Keratinocyte (primary cell): ENCODE measurements at regions not wholly inside any gene's neighbourhood (a gene's known extent, or its start where the extent isn't known, plus 50 kb on each side); places are given as distances from the start of the nearest gene placed in this dataset.

ENCODE experiments used
- DNase-seq: peaks from one replicate; pipeline ENCODE4 v3.0.0-alpha.2; 2011; ENCODE audit warnings: low read depth, missing footprints, low spot score
- FAIRE-seq: peaks from 2 replicates; lab custom pipeline; 2011; peaks lifted over from hg19 to GRCh38; lab: Jason Lieb, UNC
- H2AFZ ChIP-seq: 2 replicates; pipeline ENCODE4 v1.6.0; 2012; ENCODE audit warnings: low read length, control low read depth, inconsistent platforms; ENCODE audit not compliant: control insufficient read depth
- H3K27ac ChIP-seq: 2 replicates; pipeline ENCODE4 v1.5.1; 2011; ENCODE audit warnings: low read length; ENCODE audit not compliant: control insufficient read depth, insufficient read depth
- H3K27me3 ChIP-seq: 3 replicates; pipeline ENCODE4 v1.6.0; 2011; ENCODE audit warnings: low read length; ENCODE audit not compliant: control insufficient read depth, insufficient read depth; ENCODE audit errors: extremely low read depth
- H3K36me3 ChIP-seq, 2 experiments: 2 replicates in 1 of 2; 3 replicates in 1 of 2; pipeline ENCODE4 v1.5.1; 2011; ENCODE audit warnings: low read length in 2 of 2, mild to moderate bottlenecking in 1 of 2; ENCODE audit not compliant: control insufficient read depth in 2 of 2, insufficient read depth in 2 of 2; ENCODE audit errors: extremely low read depth in 1 of 2
- H3K4me1 ChIP-seq: 3 replicates; pipeline ENCODE4 v1.5.1; 2011; ENCODE audit warnings: low read length; ENCODE audit not compliant: control insufficient read depth, insufficient read depth; ENCODE audit errors: extremely low read depth
- H3K4me2 ChIP-seq: 3 replicates; pipeline ENCODE4 v1.6.0; 2011; ENCODE audit warnings: low read depth, low read length; ENCODE audit not compliant: control insufficient read depth, insufficient read depth; ENCODE audit errors: extremely low read depth
- H3K4me3 ChIP-seq, 3 experiments: fragments of 200-600 bp in 1 of 3; sonication (generic) in 1 of 3; 2 replicates in 2 of 3; 3 replicates in 1 of 3; pipeline ENCODE4 v1.5.1; 2011 to 2016; ENCODE audit warnings: low read length in 3 of 3, mild to moderate bottlenecking in 3 of 3, control low read depth in 2 of 3, inconsistent platforms in 1 of 3, low read depth in 1 of 3, mixed read lengths in 1 of 3, mixed run types in 1 of 3, moderate library complexity in 1 of 3; ENCODE audit not compliant: control insufficient read depth in 2 of 3, insufficient read depth in 2 of 3; ENCODE audit errors: extremely low read depth in 1 of 3
- H3K79me2 ChIP-seq: 2 replicates; pipeline ENCODE4 v1.6.0; 2012; ENCODE audit warnings: low read length; ENCODE audit not compliant: control insufficient read depth, insufficient read depth
- H3K9ac ChIP-seq: 3 replicates; pipeline ENCODE4 v1.6.0; 2011; ENCODE audit warnings: low read length; ENCODE audit not compliant: control insufficient read depth, insufficient read depth; ENCODE audit errors: extremely low read depth
- H3K9me1 ChIP-seq: 3 replicates; pipeline ENCODE4 v1.6.0; 2011; ENCODE audit warnings: low read length; ENCODE audit not compliant: control insufficient read depth, insufficient read depth; ENCODE audit errors: extremely low read depth
- H3K9me3 ChIP-seq: 2 replicates; pipeline ENCODE4 v1.5.1; 2012; ENCODE audit warnings: low read depth, low read length; ENCODE audit not compliant: control insufficient read depth
- H4K20me1 ChIP-seq: 3 replicates; pipeline ENCODE4 v1.6.0; 2011; ENCODE audit warnings: low read length; ENCODE audit not compliant: control insufficient read depth, insufficient read depth; ENCODE audit errors: extremely low read depth
- EZH2 ChIP-seq: IDR thresholded peaks from one replicate; pipeline ENCODE4 v1.6.1; 2012; ENCODE audit warnings: inconsistent platforms, mild to moderate bottlenecking, low read length, moderate library complexity
- dilution Hi-C: fragments of 300-500 bp; cut with MboI; formaldehyde crosslinking; loops from one replicate; pipeline ENCODE4 v1.7.0; 2020; ENCODE audit warnings: low sequenced_read_pairs; ENCODE audit not compliant: extremely low pct_ligation_motif_present
- TF ChIP-seq, protein P1 (sequence below), 3 experiments: IDR thresholded peaks in 1 of 3; conservative IDR thresholded peaks in 1 of 3; optimal IDR thresholded peaks in 1 of 3; 2 replicates in 2 of 3; 3 replicates in 1 of 3; pipeline versions ENCODE3 to v1.5.1; 2011; ENCODE audit warnings: low read length in 3 of 3, mild to moderate bottlenecking in 3 of 3, moderate library complexity in 2 of 3, control low read depth in 1 of 3, inconsistent platforms in 1 of 3; ENCODE audit not compliant: insufficient read depth in 2 of 3; ENCODE audit errors: extremely low read depth in 1 of 3

DNA sequence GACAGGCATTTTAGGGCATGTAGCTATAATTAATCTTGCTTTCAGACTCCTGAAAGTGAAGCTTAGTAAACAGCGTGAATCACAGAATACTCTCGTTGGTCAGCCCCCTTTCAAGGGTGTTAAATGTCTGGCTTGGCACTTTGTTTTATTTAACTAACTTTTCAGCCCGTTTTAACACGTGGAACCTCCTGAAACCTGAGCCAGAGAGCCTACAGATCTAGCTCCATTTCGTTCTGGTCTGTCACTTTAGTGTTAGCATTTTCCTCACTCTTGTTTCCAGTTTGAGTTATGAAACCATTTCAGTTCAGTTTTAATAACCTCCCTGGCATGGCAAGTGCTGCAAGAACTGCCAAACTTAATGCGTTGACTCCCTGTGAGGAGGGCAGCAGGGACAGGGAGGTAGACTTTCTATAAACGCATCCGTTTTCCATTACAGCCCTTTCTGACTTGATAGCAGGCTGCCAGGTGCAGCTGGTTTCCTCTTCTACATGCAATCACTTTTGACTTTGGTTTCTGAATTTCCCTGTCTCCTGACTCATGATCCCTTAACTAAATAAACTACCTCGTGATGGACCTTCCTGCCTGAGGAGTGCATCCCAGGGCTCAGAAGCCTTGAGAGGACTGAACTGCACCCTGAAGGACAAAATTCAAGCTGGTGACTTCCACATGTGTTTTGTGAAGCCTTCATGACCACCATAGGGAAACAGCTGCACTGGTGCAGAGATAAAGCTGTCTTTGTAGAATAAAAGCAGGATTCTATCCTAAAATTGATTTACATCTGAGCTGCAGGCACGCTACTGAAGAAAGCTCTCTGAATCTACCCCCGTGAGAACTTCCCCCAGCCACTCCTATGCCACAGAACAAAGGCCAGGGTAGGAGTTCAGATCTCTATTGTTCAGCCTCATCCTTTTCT is 192.6 kb downstream of the DLEU7 start:
- FAIRE-seq (no peak), DNase-seq (no peak)
- no peak overlapping the region for H3K27ac ChIP-seq
- H3K36me3 ChIP-seq: no peaks in the 10 kb centered on the region
- H2AFZ ChIP-seq: no peak overlapping the region
- H3K4me3 ChIP-seq: no peak overlapping the region
- no peaks in the 10 kb centered on the region for H3K27me3 ChIP-seq
- no peaks in the 10 kb centered on the region for H3K79me2 ChIP-seq
- H3K9me3 ChIP-seq: no peaks in the 10 kb centered on the region
- TF ChIP-seq, protein P1, sequence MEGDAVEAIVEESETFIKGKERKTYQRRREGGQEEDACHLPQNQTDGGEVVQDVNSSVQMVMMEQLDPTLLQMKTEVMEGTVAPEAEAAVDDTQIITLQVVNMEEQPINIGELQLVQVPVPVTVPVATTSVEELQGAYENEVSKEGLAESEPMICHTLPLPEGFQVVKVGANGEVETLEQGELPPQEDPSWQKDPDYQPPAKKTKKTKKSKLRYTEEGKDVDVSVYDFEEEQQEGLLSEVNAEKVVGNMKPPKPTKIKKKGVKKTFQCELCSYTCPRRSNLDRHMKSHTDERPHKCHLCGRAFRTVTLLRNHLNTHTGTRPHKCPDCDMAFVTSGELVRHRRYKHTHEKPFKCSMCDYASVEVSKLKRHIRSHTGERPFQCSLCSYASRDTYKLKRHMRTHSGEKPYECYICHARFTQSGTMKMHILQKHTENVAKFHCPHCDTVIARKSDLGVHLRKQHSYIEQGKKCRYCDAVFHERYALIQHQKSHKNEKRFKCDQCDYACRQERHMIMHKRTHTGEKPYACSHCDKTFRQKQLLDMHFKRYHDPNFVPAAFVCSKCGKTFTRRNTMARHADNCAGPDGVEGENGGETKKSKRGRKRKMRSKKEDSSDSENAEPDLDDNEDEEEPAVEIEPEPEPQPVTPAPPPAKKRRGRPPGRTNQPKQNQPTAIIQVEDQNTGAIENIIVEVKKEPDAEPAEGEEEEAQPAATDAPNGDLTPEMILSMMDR (optimal IDR thresholded peaks at IDR 0.05 in 1 of 3, IDR thresholded peaks at IDR 0.05 in 1 of 3, conservative IDR thresholded peaks at IDR 0.05 in 1 of 3; ENCODE audit: extremely low read depth in 1 of 3, insufficient read depth in 2 of 3, low read length in 3 of 3): no peak
- no peak for TF ChIP-seq EZH2
- H3K9me1 ChIP-seq: no peaks in the 10 kb centered on the region
- no peak overlapping the region for H3K4me2 ChIP-seq
- H3K9ac ChIP-seq: no peak overlapping the region
- peaks cover 4% of the 10 kb centered on the region for H3K4me1 ChIP-seq
- dilution Hi-C loops: no loop called here
- H4K20me1 ChIP-seq: no peaks in the 10 kb centered on the region

DNA sequence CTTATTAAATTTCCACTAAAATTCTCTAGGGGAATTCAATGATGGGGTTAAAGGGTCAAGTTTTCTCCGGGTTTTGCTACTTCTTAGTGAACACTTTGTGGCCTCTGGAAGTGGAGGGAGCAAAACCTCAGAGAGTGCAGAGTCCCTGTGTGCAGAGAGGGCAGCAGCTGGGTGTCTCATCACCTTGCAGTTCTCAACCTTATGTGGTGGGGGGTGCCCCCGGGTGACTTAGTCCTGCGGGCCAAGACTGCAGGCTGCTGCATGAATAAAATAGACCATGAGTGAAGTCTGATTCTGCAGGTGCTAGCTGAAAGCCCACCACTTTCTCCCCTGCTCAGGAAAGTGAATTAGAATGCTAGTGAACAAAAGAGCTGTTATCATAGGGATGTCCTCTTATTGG is 191.6 kb downstream of the DLEU7 start:
- dilution Hi-C loops: no loop called here
- H3K36me3 ChIP-seq: no peaks in the 10 kb centered on the region
- no peaks in the 10 kb centered on the region for H4K20me1 ChIP-seq
- H3K4me2 ChIP-seq: no peak overlapping the region
- no peak overlapping the region for H3K4me3 ChIP-seq
- DNase-seq: no peak
- no peaks in the 10 kb centered on the region for H3K9me1 ChIP-seq
- TF ChIP-seq EZH2: no peak
- TF ChIP-seq, protein P1 (optimal IDR thresholded peaks at IDR 0.05 in 1 of 3, IDR thresholded peaks at IDR 0.05 in 1 of 3, conservative IDR thresholded peaks at IDR 0.05 in 1 of 3; ENCODE audit: extremely low read depth in 1 of 3, insufficient read depth in 2 of 3, low read length in 3 of 3): no peak
- no peaks in the 10 kb centered on the region for H3K4me1 ChIP-seq
- H3K27ac ChIP-seq: no peak overlapping the region
- H3K9me3 ChIP-seq: no peaks in the 10 kb centered on the region
- no peaks in the 10 kb centered on the region for H3K79me2 ChIP-seq
- no peak overlapping the region for H3K9ac ChIP-seq
- no peak for FAIRE-seq
- H3K27me3 ChIP-seq: no peaks in the 10 kb centered on the region
- H2AFZ ChIP-seq: no peak overlapping the region
